GM18502 (cell line): ENCODE measurements at regions not wholly inside any gene's neighbourhood (a gene's known extent, or its start where the extent isn't known, plus 50 kb on each side); places are given as distances from the start of the nearest gene placed in this dataset.
A peak's percentile ranks its signal among the peaks of the same experiment; 100 is the strongest.

Source experiments
- ATAC-seq: cut with Tn5 transposase; IDR thresholded peaks from one replicate; pipeline ENCODE4 v1.9.1; 2021; ENCODE audit warnings: mild to moderate bottlenecking; ENCODE audit not compliant: unreplicated experiment, poor library complexity

DNA sequence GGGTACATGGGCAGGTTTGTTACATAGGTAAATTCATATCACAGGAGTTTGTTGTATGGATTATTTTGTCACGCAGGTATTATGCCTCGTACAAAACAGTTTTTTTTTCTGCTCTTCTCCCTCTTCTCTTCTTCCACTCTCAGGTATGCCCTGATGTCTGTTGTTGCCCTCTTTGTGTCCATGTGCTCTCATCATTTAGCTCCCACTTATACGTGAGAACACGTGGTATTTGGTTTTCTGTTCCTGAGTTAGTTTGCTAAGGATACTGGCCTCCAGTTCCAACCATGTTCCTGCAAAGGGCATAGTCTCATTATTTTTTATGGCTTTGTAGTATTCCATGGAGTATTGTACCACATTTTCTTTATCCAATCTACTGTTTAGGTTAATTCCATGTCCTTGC, 65.7 kb downstream of the UNC5CL start:
- no peak for ATAC-seq

DNA sequence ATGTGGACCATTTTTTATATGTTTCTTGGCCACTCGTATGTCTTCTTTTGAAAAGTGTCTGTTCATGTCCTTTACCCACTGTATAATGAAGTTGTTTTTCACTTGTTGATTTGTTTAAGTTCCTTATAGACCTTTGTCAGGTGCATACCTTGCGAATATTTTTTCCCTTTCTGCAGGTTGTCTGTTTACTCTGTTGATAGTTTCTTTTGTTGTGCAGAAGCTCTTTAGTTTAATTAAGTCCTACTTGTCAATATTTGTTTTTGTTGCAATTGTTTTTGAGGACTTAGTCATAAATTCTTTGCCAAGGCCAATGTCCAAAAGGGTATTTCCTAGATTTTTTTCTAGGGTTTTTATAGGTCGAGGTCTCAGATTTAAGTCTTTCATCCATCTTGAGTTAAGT, 66.2 kb downstream of the UNC5CL start:
- ATAC-seq, result no peak

DNA sequence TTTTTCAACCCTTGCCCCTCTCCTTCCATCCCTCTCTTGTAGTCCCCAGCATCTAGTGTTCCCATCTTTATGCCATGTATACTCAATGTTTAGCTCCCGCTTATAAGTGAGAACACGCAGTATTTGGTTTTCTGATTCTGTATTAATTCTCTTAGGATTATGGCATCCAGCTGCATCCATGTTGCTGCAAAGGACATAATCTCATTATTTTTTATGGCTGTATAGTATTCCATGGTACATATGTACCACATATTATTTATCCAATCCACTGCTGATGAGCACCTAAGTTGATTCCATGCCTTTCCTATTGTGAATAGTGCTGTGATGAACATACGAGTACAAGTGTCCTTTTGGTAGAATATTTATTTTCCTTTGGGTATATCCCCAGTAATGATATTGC, 66.8 kb downstream of the UNC5CL start:
- no peak for ATAC-seq

DNA sequence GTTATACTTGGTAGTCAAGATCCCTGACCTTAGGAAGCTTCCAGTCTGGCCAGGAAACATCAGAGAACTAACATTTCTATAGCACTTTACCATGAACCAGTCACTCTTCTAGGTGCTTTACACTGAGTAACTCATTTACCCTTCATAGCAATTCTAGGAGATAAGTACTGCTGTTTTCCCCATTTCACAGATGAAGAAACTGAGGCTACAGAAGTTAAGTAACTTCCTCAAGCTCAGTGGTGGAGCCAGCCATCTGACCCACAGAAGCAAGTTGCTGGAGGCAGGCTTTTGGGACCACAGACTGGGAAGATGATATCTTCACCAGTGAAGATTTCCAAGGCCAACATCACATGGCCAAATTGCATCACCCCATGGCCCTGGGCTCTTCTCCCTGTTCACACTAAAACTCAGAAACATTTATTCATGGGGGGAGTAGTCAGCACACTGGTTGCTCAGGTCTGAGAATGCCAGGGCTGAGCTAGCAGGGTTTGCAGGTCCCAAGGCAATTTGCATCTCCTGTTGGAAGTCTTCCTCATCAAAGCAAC, 70.3 kb downstream of the UNC5CL start:
- no peak for ATAC-seq

DNA sequence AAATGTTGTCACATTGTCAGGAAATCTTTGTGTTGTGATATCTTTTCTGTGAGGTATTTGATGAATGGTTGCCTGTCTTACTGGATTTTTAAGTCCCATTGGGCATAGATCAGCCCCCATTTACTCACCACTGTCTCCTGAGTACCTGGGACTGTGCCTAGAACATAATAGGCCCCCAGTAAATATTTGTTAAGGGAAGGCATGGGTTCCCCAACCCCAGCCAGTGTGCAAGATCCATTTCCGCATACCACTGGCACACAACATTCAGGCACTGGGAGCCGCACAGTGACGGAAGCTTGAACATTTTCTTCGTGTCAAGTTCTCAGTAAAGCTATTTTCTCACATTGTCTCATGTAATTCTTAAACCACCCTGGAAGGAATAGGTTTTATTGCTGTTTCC, 72.2 kb downstream of the UNC5CL start:
- ATAC-seq, result no peak

DNA sequence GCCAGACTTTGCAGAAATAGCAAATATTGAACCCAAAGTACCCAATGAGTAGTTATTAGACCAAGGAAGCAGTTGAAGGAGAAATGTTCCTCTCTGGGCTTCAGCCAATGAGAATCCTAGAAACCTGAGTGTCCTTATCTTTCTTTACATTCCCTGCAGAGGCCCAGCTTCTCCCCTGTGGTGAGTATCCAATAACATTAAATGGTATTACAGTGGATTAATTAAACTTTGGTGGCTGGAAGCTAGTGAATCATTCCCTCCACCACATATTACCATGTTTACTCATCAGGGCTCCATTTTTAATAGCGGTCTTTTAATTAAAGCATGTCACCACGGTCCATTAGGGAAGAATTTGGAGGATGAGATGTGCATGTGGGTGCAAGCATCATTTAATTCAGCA, 74.0 kb downstream of the UNC5CL start:
- ATAC-seq, result no peak

DNA sequence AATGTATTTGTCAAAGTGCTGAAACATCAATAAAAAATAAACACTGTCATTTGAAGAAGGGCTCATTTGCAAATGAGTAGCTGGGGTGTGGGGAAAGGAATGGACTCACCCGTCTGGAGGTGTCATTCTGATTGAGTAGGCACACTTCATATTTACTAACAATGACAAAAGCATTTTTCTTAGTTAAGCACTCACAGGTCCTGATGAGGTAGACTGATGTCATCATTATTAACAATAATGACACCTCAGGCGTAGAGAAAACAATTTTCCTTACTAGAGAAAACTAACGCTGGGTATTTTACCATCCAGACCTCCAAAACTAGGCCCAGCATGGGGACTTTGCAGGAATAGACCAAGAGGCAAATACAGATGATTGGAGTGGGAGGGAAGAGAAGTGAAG, 76.0 kb downstream of the UNC5CL start:
- ATAC-seq, result no peak

DNA sequence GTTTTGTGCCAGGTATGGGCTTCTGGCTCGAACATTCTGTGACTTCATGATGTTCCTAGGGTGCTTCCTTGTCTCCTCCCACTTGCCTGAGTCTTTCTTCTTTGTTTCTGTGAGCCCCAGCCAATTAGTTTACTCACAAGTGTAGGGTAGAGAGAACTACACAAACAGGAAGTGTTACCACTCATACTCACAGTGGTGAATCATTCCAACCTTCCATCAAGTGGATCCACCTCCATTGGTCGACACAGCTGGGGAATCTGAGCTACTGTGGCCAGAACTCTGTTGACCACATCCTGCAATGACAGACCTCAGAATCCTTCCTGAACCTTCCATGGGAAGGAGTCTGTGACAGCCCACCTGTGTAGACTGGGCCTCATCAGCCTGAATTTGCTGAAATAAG, 76.8 kb downstream of the UNC5CL start:
- ATAC-seq, result peak; percentile 85

DNA sequence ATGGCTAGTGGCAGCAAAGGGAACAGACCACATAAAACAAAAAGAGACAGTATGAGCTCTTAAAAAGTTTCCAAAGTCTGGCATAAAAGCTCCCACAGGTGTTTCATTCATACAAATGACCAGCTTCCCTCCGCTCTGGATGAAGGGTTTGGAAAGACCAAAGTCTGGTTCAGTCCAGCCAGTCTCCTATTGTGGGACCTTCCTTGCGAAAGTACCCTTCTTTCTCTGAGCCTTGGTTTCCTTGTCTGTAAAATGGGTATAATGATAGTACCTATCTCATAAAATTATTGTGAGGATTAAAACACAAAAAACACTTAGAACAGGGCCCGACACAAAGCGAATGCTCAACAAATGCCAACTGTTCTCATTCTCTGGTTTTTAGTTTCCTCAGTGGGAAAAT, 77.2 kb downstream of the UNC5CL start:
- no peak for ATAC-seq

DNA sequence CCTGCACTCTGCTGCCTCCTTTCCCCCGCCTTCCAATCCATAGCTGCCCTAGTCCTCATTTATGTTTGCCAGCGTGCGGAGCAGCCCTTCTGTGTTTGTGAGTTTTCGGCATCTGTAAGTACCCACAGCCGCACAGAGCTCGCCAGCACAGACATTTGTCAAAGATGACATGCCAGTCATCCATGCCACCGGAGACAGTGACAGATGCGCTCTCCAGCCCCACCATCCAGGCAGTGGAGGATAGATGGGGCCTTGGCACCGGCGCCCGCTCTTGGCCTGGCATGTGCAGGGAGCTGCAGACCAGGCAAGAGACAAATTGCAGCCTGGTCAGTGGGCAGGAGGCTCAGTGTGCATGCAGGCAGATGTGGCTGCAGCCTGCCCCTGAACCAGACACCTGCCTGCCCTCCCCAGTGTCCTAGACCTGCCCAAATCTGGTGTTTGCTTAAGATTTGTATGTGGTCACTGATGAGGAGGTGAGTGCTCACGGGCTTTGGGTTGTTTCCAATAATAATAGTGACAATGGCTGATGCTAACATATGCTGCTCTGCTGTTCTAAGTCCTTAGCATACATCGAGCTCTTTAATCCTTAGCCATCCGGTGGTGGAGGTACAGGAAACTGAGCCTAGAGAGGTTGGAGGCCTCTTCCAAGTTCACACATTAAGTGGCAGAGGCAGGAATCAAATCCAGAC, 78.1 kb downstream of the UNC5CL start:
- ATAC-seq, result no peak

DNA sequence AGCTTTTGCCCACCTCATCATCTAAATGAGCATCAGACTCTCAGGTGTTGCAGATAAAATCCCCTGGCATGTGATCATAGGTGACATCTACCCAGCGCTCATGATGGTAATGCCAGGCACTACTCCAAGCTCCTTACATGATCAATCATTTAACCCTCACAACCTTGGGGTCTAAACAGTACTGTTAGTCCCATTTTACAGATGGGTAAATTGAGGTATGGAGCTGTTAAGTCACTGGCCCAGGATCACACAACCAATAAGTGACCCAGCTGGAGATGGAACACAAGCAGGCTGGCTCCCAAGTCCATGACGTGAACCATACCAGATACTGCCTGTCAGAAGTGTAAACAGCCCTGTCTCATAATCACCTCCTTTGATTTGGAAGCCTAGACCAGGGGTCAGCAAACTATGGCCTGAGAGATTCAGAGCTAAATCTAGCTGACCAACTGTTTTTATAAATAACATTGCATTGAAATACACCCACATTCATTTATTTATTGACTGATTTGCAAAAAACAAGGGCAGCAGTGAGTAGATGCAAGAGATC, 79.2 kb downstream of the UNC5CL start:
- no peak for ATAC-seq

DNA sequence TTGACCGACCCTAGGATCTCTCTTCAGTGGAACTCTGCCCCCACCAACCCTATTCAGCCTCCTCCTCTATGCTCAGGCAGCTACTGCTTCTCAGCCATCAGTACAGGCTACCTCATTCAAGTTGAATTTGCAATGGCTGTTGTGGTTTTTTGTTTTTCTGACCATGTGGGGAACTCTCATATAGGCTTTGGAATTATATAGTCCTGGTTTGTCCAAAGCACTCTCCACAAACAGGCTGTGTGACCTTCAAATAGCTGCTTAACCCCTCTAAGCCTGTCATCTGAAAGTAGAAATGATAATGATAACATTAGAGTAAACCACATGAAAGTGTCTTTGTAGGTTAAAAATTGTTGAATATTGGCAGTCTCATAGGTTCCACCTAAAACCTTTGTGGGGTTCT, 80.3 kb downstream of the UNC5CL start:
- no peak for ATAC-seq

DNA sequence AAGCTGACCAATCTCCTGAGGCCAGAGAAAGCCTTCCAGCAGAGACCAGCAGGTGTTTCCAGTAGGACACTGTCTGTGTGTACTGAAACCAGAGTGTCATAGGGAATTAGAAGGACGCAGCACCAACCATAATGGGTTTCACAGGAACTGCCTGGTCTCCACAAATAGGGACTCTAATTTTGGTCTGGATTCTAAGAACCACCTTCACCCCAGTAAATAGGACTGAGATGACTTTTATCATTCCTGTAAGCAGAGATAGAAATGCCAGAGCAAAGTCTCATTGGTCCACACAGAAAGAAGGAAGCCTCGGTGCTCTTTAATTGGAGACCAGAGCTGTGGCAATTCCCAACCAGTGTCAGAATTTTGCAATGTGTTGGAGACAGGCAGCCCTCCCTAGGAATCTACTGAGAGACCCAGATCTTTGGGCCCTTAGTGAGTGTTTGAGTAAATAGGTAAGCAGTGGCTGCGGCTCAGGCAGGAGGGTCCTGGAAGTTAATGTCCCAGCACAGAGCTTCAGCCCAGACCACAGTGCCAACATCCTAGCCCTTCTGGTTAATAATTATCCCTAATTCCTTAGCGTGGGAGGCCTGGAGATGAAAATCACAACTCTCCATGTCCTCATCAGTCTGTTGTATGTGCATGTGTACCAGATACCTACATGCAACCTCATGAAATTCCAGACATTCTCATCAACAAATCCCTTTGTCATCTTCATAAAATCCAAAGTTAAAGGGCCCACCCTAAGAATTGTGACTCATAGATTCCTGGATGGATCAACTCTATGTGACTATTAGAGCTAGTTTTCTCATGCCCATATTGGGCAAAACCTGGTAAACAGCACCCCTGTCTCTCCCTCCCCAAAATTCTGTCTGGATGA, 81.2 kb downstream of the UNC5CL start:
- no peak for ATAC-seq

DNA sequence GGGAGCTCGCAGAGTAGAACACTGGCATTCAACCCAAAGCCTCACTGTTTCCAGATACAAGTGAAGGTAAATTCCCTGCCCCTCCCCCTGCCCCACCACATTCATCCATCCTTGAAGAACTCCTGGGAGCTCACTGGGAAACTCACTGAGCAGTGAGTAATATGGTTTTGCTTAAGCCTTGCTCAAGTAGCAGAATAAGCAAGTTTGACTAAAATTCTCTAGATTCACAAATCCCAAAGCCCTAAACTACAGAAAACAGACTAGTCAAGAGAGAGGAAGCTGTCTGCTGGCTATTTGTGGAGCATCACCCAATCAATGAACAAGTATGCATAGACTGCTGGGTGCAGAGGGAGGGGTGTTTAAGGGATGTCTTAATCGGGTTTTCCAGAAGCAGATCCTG, 82.1 kb downstream of the UNC5CL start:
- ATAC-seq, result no peak

DNA sequence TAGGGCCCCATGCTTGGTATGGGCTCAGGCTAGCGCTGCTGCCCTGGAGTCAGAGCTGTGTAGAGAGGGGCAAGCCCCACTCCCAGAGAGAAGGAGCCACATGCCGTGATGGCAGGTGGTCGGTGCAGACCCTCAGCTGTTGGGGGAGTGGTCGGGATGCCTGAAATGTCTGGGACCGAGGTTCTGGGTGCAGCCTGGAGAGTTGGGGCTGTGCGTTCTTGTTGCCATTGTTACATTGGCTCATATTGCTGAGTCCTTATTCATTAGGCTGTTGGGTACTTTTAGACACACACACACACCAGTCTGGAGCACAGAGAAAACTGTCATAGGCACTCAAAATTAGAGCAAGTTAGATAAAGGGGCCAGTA, 83.9 kb downstream of the UNC5CL start:
- no peak for ATAC-seq

DNA sequence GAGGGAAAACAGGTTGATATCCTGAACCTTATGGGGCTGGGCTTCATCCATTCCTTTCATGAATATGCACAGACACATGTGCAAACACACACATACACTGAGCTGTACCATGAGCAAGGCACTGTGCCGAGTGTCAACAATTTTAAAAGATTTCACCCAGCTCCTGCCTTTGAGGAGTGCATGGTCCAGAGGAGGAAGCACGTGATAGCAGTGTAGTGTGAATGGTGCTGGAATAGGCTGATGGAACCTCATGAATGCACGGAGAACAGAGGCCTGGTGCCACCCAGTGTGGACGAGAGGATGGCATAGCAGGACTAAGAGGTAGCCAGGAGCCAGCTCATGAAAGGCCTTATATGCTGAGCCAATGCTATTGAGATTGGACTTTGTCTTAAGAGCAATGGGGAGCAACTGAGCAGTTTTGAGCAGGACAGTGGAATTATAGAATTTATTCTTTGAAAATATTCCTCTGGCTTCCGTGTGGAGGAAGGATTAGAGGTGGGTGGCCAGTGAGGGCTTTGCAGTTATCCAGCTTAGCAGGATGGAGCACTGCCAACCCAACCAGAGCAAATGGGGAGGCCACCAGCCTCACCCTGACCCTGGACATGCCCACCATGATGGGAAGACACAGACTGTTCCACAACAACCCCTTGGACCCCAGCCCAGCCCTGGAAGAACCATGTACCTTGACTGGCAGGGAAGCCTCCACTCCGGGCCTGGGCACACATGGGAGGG, 84.4 kb downstream of the UNC5CL start:
- ATAC-seq, result no peak

DNA sequence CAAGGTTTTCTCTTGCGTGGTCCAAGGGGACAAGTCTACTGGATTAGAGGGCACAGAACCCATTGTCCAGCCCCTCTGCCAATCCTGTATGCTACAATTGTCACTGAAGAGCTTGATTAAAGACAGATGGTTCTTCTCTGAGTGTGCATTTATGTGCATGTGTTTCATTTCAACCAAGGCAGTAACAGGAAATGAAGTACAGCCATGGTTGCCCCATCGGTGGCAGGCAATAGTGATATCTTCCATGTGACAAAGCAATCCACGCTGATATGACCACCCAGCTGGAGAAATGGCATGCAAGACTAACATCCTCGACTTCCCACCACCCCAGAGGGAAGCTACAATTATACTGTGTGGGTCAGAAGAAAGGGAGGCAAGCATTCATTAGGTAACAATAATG, 85.5 kb downstream of the UNC5CL start:
- no peak for ATAC-seq

DNA sequence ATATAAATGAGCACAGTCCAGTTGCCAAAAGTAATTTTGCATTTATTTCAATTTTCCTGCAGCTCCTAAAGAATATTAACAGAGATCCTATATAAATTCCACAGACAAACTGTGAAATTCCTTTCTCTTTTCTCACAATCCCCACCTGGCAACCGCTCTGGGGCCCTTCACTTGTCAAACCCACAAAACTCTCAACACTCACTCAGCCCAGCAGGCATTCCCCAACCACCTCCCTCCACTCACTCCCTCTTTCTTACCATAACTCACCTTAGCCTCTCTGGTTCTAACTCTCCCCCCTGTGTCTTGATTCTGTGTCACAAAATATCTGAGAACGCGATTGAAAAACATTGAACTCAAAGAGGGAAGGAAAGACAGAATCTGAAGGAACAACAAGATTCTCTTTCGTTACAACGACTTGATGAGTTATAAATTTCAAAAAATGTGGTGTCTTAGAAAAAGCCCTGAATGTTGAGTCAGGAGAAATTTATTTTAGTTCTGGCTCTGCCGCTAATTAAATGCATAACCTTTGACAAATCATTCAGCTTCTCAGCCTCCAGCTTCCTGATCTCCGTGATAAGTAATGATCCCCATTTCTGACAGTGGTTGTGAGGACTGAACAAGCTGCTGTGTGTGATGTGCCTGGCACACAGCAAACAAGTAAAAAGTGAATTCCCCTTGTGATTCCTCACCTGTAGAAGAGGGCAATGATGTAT, 87.9 kb downstream of the UNC5CL start:
- ATAC-seq, result no peak

DNA sequence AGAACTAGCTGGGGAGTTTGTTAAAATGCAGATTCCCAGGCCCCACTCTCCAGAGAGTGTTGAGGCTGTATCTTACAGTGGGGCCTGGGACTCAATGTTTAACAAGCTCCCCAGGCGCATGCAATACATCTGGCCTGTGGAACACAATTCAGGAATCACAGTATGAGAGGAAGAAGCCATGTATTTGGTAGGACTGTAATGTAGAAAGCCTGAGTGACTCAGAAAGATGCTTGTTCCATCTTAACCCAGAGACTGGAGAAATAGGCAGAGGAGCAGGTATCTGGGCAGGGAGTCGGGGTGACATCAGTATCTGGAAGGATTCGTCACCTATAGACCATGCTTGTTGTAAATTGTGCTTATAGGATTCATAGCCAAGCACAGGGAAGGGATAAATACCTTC, 90.5 kb downstream of the UNC5CL start:
- no peak for ATAC-seq

DNA sequence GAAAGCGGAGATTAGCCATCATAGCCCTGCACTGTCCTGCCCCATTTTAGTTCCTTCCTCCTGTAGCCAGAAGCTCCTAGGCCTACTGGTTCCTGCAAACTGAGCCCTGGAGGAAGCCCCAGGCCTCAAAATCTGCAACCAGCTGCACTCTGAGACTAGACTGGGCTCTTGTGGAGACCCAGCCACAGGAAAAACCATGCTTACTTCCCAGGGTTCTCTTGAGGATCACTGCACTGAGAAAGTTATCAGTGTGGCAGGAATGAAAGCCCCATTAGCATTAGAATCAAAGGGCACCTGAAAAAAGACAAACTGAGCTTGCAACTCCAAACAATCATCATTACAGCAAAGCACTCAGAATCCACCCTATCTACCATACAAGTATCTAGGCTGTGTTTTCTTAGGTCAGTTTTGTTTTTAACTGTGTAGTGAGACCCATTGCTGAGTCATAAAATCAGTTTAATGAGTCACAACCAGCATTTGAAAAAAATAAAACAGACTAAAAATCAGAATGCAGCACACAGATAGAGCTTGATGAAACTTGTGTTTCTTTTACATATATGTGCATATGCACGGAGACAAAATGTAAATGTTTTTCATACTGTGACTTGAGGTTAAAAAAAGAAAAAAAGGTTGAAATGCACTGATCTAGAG, 91.0 kb downstream of the UNC5CL start:
- no peak for ATAC-seq
